ENCODE measurements at regions not wholly inside any gene's neighbourhood (a gene's known extent, or its start where the extent isn't known, plus 50 kb on each side); places are given as distances from the start of the nearest gene placed in this dataset.

DNA sequence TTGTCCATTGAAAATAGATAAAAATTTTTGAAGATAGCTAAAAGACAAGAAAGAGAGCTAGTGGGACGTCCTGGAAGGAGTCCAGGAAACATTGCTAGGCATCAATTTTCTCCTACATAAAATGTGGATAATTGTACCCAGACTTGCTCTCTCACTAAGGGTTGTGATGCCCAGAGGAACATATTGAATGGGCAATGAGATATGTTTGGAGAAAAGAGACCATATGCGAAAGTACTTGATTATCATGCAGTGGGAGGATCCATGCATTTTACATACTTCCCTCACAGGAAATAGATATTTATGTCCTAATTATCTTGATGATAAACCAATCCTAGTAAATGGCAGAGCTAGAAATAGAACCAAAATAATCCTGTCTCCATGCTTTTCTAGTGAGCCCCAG, 108.4 kb upstream of the TNR start:
- ChIA-PET CTCF (interaction anchor here (0.6 to 0.9 kb wide), 2 partner anchors 12 to 131 kb away, joined by 3 read pairs; no protein-coding TSS in a partner anchor), RAD21 (ENCODE audit: unreplicated experiment) (no interaction called here)
- no TSS peak for BruUV-seq (replicated peaks)

More for the DNA sequence above, 108.4 kb upstream of the TNR start:
- DNase-seq (ENCODE audit: low read depth, low spot score) = no peak
- 58% methylated on average over 2 of the region's 2 CpGs for WGBS (ENCODE audit: insufficient coverage, insufficient replicate concordance, low lambda C conversion rate, missing lambda C conversion rate)
- no peaks in the 10 kb centered on the region for H4K20me1 ChIP-seq (ENCODE audit: control insufficient read depth, insufficient read depth)
- no peaks in the 10 kb centered on the region for H3K79me2 ChIP-seq (ENCODE audit: control insufficient read depth, insufficient read depth, low read length)
- H3K36me3 ChIP-seq (ENCODE audit: control insufficient read depth in 2 of 2, insufficient read depth in 2 of 2, low read length in 1 of 2) = no peaks in the 10 kb centered on the region
- H3K4me2 ChIP-seq (ENCODE audit: control insufficient read depth, insufficient read depth) = no peak overlapping the region
- H2AFZ ChIP-seq (ENCODE audit: control insufficient read depth, low read depth, low read length) = no peak overlapping the region
- peaks cover 3% of the 10 kb centered on the region in 2 experiments; a peak in 3 of 4 replicates for H3K27me3 ChIP-seq (replicated peaks in 1 of 2; ENCODE audit: control insufficient read depth in 2 of 2, insufficient read depth in 2 of 2, low read length in 1 of 2)
- intact Hi-C loops (cut with micrococcal nuclease; ENCODE audit: unreplicated experiment) = no loop called here
- ChIA-PET SMC1A (ENCODE audit: uncharacterized antibody, unreplicated experiment) (no interaction called here), POLR2A (no interaction called here)
- no peaks in the 10 kb centered on the region for H3K4me1 ChIP-seq (ENCODE audit: control insufficient read depth, insufficient read depth, low read length)
- H3K9ac ChIP-seq (ENCODE audit: control insufficient read depth, insufficient read depth, low read length) = no peak overlapping the region
- H3K9me3 ChIP-seq (replicated peaks; ENCODE audit: control insufficient read depth, insufficient read depth, low read length) = no peaks in the 10 kb centered on the region
- FAIRE-seq = no peak
- H3K4me3 ChIP-seq = no peak overlapping the region
- no peak overlapping the region for H3K27ac ChIP-seq (ENCODE audit: control insufficient read depth, insufficient read depth)
- in situ Hi-C loops (cut with MboI) = no loop called here
- no peak for TF ChIP-seq ZNF217 (IDR thresholded peaks at IDR 0.05)
- TF ChIP-seq RBBP5 (conservative IDR thresholded peaks at IDR 0.05) = no peak
- no peak for TF ChIP-seq KLF5 (IDR thresholded peaks at IDR 0.05; ENCODE audit: partially characterized antibody)
- no peak for TF ChIP-seq EZH2 (IDR thresholded peaks at IDR 0.05; ENCODE audit: borderline replicate concordance, control insufficient read depth, low read depth, low read length)
- no peak for TF ChIP-seq ETV6 (conservative IDR thresholded peaks at IDR 0.05 in 1 of 2, IDR thresholded peaks at IDR 0.05 in 1 of 2; ENCODE audit: borderline replicate concordance in 1 of 2, low read depth in 1 of 2)
- no peak for TF ChIP-seq DPF2 (IDR thresholded peaks at IDR 0.05)
- no peak for TF ChIP-seq YBX1 (IDR thresholded peaks at IDR 0.05)
- TF ChIP-seq SREBF2 (IDR thresholded peaks at IDR 0.05; ENCODE audit: low read length) = no peak
- no peak for TF ChIP-seq HDGF (IDR thresholded peaks at IDR 0.05)
- TF ChIP-seq, protein P1, sequence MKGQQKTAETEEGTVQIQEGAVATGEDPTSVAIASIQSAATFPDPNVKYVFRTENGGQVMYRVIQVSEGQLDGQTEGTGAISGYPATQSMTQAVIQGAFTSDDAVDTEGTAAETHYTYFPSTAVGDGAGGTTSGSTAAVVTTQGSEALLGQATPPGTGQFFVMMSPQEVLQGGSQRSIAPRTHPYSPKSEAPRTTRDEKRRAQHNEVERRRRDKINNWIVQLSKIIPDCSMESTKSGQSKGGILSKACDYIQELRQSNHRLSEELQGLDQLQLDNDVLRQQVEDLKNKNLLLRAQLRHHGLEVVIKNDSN (IDR thresholded peaks at IDR 0.05; ENCODE audit: borderline replicate concordance, extremely low read length, insufficient read depth, low read depth, low read length) = no peak
- TF ChIP-seq, protein P2, sequence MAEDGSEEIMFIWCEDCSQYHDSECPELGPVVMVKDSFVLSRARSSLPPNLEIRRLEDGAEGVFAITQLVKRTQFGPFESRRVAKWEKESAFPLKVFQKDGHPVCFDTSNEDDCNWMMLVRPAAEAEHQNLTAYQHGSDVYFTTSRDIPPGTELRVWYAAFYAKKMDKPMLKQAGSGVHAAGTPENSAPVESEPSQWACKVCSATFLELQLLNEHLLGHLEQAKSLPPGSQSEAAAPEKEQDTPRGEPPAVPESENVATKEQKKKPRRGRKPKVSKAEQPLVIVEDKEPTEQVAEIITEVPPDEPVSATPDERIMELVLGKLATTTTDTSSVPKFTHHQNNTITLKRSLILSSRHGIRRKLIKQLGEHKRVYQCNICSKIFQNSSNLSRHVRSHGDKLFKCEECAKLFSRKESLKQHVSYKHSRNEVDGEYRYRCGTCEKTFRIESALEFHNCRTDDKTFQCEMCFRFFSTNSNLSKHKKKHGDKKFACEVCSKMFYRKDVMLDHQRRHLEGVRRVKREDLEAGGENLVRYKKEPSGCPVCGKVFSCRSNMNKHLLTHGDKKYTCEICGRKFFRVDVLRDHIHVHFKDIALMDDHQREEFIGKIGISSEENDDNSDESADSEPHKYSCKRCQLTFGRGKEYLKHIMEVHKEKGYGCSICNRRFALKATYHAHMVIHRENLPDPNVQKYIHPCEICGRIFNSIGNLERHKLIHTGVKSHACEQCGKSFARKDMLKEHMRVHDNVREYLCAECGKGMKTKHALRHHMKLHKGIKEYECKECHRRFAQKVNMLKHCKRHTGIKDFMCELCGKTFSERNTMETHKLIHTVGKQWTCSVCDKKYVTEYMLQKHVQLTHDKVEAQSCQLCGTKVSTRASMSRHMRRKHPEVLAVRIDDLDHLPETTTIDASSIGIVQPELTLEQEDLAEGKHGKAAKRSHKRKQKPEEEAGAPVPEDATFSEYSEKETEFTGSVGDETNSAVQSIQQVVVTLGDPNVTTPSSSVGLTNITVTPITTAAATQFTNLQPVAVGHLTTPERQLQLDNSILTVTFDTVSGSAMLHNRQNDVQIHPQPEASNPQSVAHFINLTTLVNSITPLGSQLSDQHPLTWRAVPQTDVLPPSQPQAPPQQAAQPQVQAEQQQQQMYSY (CRISPR knock-in tag; IDR thresholded peaks at IDR 0.05) = no peak
- no peak for TF ChIP-seq SMARCA5 (IDR thresholded peaks at IDR 0.05)
- TF ChIP-seq TCF12 (IDR thresholded peaks at IDR 0.05; ENCODE audit: low read depth, low read length) = no peak
- no peak for TF ChIP-seq MTA3 (IDR thresholded peaks at IDR 0.05; ENCODE audit: borderline replicate concordance, low read length)
- TF ChIP-seq ZSCAN29 (IDR thresholded peaks at IDR 0.05) = no peak
- no peak for TF ChIP-seq EED (IDR thresholded peaks at IDR 0.05; ENCODE audit: low read depth)
- TF ChIP-seq, protein P3, sequence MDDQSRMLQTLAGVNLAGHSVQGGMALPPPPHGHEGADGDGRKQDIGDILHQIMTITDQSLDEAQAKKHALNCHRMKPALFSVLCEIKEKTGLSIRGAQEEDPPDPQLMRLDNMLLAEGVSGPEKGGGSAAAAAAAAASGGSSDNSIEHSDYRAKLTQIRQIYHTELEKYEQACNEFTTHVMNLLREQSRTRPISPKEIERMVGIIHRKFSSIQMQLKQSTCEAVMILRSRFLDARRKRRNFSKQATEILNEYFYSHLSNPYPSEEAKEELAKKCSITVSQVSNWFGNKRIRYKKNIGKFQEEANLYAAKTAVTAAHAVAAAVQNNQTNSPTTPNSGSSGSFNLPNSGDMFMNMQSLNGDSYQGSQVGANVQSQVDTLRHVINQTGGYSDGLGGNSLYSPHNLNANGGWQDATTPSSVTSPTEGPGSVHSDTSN (IDR thresholded peaks at IDR 0.05; ENCODE audit: insufficient replicate concordance, low read depth, low read length) = no peak
- TF ChIP-seq MYB (IDR thresholded peaks at IDR 0.05; ENCODE audit: borderline replicate concordance, low read depth, low read length) = no peak
- no peak for TF ChIP-seq SIX5 (IDR thresholded peaks at IDR 0.05; ENCODE audit: low read depth, low read length, severe bottlenecking)
- ATAC-seq = no peak
